Activated CD4-positive, alpha-beta T cell treated with anti-CD3 and anti-CD28 coated beads for 48 hours (primary cell): ENCODE measurements at regions not wholly inside any gene's neighbourhood (a gene's known extent, or its start where the extent isn't known, plus 50 kb on each side); places are given as distances from the start of the nearest gene placed in this dataset.
"Not testable (repeated sequence)": the region's sequence is repeated elsewhere in the genome, so short reads cannot be mapped to it uniquely, and the experiment has no call there.

Experiments used
- DNase-seq: peaks from one replicate; pipeline ENCODE4 v3.0.0-alpha.2; 2020

DNA sequence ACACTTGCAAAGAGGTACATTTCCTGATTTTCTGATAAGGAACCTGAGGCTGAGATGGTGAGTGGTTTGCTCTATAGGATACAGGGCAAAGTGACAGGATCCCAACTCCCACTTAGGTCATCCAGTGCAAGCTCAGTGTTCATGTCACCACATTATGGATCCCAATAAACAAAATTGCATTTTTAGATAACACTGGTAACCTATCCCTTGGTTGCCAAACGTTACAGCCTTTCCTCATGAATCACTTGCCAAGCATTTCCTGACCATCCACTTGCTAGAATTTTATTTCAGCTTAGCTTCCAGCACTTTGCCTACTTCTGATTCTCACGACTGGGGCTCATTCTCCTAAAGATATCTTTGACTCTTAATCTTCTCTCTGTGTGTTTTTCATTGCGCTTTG, 131.4 kb upstream of the ODAD2 start:
- no peak for DNase-seq

DNA sequence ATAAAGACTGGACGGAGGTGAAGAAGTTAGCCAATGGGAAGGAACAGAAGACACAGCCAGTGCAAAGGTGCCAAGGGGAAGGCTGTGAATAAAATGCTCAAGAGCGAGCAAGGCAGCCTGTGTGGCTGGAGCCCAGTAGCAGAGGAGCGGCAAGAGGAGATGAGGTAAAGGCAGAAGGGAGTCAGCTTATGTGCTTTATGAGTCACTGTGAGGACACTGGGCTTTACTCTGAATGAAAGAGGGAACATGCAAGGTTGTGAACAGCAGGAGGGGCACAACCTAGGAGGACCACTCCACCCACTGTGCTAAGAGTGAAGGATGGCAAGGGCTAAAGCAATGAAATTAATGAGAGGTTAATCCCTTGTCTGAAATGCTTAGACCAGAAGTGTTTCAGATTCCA, 129.0 kb upstream of the ODAD2 start:
- DNase-seq: no peak

GRCh38 chr10:28125701-28126100, 126.8 kb upstream of the ODAD2 start:
- DNase-seq: no peak

DNA sequence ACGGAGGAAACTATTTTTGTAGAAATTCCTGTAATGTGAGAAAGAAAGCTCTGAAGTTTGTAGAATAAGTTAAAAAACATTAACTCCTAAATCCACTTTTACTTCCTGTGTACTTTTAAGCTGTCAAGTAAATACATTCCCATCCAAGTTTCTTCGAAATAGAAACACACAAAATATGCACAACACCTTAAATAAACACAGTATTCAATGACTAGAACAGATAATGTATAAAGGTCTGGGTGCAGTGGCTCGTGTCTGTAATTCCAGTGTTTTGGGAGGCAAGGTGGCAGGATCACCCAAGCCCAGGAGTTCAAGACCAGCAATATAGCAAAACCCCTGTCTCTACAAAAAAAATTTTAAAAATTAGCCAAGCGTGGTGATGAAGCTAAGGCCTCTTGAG, 121.9 kb upstream of the ODAD2 start:
- DNase-seq: no peak

DNA sequence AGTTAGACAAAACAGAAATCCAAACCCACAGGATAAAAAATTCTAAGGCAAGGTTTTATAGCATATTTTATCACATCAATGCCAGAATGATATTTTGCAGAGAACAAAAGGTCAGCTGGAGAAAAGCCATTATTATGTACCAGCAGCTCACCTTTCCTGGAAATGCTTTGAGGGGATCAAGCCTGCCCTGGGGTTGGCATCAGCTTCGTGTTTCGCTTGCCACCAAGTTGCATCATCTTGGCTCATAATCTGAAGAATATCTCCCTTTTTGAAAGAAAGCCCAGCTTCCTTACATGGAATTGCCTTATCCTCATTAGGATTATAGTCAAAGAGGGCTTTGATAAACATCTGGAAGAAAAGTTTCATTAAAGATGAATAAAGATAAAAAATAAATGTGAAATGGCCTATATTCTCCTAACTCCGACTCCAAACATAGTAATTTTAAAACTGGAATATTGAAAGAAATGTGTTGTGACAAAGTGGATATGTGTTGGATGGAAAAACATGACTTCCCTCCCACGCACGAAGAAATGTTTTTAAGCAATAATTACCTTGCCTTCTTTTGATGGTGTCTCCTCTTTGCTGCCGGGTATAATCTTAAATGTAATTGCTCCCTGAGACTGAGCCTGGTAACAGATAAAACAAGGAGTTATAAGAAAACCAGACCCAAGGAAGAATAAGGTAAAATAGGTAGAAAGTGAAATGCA, 121.3 kb upstream of the ODAD2 start:
- no peak for DNase-seq

DNA sequence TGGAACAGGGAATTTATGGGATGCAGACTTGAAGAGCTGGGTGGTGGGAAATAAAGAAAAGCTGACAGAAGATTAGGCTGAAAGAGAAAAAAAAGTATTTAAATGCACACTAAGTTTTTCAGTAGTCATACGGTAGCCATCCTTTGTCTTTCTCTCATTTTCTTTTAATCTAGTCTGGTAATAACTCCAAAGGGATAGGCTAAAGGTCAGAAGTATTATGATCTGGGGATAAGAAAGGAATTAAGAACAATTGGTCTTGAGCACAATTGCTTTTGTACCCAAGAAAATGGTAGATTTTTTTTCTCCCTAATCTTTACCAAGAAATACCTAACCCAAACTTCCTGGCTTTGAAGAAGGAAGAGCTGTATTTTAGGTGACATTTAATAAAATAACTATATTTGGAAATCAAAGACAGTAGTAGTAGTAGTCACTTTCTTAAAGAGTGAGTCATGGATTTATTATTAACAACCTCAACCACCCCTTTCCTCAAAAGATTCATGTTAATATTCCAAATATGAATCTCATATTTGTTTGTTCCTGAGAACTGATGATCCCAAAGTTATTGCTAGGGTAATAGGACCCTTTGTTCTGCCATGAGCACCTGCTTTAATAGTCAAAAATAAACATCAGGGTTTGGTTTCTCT, 120.2 kb upstream of the ODAD2 start:
- no peak for DNase-seq

DNA sequence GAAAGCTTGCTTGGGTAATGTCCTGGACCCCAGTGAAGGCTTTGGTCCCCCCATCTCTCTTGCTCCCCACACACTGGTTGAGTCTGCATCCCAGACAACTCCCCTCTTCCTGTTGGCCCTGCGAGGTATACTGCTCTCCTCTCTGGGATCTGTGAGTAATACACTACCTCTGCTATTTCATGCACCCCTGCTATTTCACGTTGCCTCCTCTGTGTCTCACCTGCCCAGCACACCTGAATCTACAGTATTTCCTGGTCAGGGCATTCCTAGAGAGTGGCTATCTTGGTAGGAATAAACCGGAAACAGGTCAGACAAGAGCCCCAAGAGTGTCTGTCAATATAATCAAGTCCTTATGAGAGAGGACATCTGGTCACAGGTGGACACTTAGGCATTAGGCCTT, 114.3 kb upstream of the ODAD2 start:
- no peak for DNase-seq

GRCh38 chr10:28111712-28112111, 112.8 kb upstream of the ODAD2 start:
- DNase-seq: no peak

GRCh38 chr10:28105561-28105960, 106.7 kb upstream of the ODAD2 start:
- DNase-seq: no peak

- no peak for DNase-seq
These were observed 98.8 kb upstream of the ODAD2 start for GRCh38 chr10:28097633-28098032.

GRCh38 chr10:28095791-28096378, 97.0 kb upstream of the ODAD2 start:
- DNase-seq: no peak

DNA sequence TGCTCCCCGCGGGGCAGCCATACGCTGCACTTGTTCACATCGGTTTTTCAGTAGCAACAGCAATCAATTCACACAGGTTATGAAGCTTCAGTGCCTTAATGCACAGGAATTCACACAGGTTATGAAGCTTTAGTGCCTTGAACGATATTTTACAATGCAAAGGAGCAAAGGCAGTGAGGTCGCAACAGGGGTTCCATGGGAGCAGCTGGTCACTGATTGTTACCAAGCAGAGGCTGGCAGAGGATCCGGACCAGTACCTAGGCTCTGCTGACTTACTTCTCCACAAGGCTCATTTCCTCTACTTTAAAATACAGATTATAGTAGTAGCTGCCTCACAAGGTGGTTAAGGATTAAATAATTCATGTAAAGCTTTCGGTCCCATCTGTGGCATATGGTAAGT, 95.2 kb upstream of the ODAD2 start:
- DNase-seq: no peak

DNA sequence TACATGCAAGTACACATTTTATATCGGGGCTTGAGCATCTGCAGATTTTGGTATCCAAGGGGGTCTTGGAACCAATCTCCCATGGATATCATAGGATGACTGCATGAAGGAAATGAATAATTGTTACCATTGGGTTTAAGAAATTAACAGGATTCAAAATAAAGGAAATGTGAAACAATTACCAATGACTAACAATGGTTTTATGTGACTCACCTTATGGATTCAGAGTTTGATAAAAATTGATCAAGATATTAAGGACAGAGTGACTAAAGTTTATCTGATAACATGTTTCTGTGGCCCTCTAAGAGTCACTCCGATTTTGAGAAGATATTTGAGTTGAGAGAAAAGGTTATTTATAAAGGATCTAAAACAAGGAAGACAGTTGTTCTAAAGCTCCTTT, 93.0 kb upstream of the ODAD2 start:
- no peak for DNase-seq

DNA sequence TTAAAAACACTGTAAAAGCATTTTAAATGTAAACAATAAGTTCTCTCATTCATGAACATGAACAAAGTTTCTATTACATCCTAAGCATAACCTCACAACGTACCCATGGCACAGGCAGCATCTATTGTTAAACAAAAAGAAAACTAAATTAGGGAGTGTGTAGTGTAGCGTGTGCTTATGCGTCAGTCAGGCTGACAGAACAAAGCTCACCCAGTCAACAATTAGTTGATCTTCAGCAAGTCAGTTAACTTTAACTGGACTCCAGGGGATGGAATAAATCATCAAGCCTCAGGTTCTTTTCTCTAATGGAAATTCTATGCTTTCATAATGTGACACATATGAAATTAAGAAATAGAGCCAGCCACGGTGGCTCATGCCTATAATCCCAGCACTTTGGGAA, 91.6 kb upstream of the ODAD2 start:
- DNase-seq: no peak

GRCh38 chr10:28089467-28089866, 90.6 kb upstream of the ODAD2 start:
- peak; percentile 20 for DNase-seq

DNA sequence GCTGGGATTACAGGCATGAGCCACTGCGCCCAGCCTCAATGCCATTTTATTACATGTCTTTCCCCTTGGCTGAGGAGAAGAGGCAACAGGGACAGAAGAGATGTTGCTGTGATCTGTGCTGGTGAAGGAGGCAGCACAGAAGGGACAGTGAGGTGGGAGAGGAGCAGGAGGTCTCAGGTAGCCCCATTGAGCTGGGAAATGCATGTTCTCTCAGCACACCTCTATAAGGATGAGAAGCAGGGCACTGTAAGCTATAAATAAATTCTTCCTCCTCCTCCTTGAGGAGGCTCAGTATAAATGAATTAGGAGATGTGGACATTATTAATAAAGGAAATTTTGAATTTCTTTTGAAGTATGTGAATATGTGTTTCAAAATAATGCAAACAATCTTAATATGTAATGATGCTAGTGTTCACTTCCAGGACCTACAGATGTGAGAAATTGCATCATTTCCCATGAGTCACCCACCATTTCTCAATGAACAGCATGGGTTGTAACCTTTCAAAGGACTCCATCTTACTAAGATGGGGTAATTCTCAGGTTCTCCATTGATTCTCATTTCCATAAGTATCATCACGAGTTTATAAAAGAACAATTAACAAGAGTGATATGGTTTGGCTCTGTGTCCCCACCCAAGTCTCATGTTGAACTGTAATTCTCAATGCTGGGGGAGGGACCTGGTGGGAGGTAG, 88.9 kb upstream of the ODAD2 start:
- no peak for DNase-seq

DNA sequence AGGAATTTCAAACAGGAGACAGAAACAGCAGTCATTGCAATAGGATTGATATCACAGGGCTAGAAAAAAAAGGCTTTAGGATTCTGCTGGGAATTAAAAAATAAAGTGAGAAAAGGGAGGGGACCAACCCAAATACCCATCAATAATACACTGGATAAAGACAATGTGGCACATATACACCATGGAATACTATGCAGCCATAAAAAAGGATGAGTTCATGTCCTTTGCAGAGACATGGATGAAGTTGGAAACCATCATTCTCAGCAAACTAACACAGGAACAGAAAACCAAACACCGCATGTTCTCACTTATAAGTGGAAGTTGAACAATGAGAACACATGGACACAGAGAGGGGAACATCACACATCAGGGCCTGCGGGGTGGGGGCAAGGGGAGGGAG, 86.9 kb upstream of the ODAD2 start:
- not testable (repeated sequence) for DNase-seq

- DNase-seq: no peak
These were observed 84.0 kb upstream of the ODAD2 start for GRCh38 chr10:28082885-28083284.

- DNase-seq: no peak
These were observed 83.4 kb upstream of the ODAD2 start for GRCh38 chr10:28082316-28082715.

DNA sequence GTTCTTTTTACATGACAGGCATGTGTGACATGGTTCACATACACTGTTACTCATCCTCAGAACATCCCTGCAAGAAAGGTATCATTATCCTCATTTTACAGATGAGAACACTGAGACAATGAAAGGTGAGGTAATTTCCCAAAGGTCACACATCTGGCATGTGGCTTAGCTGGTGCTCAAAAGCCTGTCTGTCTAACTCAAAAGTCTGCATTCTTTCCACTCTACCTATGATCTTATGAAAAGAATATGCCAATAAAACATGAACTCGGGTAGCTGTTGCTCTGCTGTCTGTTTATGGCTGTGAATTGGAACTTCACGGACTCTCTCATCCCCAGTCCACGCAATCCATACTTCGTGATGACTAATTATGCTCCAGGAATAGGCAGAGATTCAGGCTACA, 79.0 kb upstream of the ODAD2 start:
- DNase-seq: no peak

- DNase-seq: no peak
These were observed 76.5 kb upstream of the ODAD2 start for GRCh38 chr10:28075424-28075823.

DNA sequence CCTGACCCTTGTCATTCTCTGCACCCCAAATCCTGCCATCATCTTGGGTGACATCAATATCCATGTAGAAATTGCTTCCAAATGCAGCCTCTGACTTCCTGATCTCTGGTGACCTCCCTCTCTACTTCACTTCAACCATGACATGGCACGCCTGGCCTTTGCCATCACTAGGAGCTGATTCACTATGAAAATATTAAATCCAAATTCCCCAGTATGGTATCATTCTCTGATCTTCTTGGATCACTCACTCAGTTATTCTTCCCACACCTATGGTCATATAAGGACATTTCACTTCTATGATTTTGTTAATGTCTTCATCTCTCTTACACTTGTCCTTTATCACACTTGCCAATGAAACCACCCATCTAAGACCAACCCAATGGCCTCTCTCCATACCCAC, 73.7 kb upstream of the ODAD2 start:
- DNase-seq: no peak

DNA sequence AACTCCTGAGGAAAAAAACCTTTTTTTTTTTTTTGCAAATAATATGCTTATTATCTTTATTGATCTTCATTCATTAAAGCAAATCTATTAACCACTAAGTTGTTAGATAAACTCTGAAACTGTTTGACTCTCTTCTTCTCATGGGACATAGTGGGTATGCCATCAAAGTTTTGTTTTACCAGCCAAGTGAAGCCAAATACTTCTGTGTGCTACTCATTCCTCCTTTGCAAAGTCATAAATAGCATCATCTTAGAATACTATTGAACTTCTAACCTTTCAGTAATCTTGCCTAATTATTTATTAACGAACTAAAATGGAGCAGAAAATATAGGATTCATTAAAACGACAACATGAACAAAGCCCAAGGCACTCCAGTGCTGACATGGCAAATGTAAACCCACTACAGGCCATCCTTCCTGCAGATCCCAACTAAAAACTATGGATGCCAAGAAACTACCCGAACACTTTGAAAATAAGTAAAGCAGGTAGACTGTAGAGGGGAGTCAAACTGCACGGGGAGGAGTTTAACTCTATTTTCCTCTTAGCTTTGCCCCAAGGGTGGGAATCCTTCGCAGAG, 61.2 kb upstream of the ODAD2 start:
- DNase-seq: no peak

- no peak for DNase-seq
These were observed 59.9 kb upstream of the ODAD2 start for GRCh38 chr10:28058746-28059145.
